SK-N-SH (cell line): ENCODE measurements at regions not wholly inside any gene's neighbourhood (a gene's known extent, or its start where the extent isn't known, plus 50 kb on each side); places are given as distances from the start of the nearest gene placed in this dataset.

Experiments used
- CTCF ChIA-PET: fragments of 300-600, 350-600 bp; formaldehyde crosslinking; extraction: SDS; loops from one replicate; lab custom pipeline; 2021; lab: Yijun Ruan, JAX
- POLR2A ChIA-PET: fragments of 350-600 bp; sonication (Branson Sonifier 250); formaldehyde crosslinking; extraction: SDS; loops from one replicate; lab custom pipeline; 2020; ENCODE audit warnings: antibody characterized with exemption, inconsistent platforms; lab: Yijun Ruan, JAX
- DNase-seq: peaks from one replicate; pipeline ENCODE4 v3.0.0; 2012
- H2AFZ ChIP-seq: fragments of 200-600 bp; sonication (generic); 2 replicates; pipeline ENCODE4 v1.8.1; 2016; ENCODE audit warnings: antibody characterized with exemption, mild to moderate bottlenecking, low read depth
- H3F3A ChIP-seq: fragments of 200-600 bp; sonication (generic); replicated peaks from 2 replicates; pipeline ENCODE3; 2016; ENCODE audit warnings: antibody characterized with exemption, mild to moderate bottlenecking; ENCODE audit not compliant: insufficient read depth
- H3K27ac ChIP-seq, 2 experiments: fragments of 200-500 bp in 1 of 2; fragments of 200-600 bp in 1 of 2; sonication (Bioruptor generic) in 1 of 2; sonication (generic), shearing (Covaris generic) in 1 of 2; 2 replicates each; pipeline versions ENCODE4 v1.5.1 to v1.6.1; 2014 to 2016; ENCODE audit warnings: low read depth in 2 of 2, inconsistent platforms in 1 of 2, low read length in 1 of 2, mild to moderate bottlenecking in 1 of 2, mixed read lengths in 1 of 2
- H3K27me3 ChIP-seq: fragments of 200-600 bp; sonication (generic), shearing (Covaris generic); 2 replicates; pipeline ENCODE4 v1.6.1; 2016; ENCODE audit warnings: mixed run types; ENCODE audit not compliant: insufficient read depth
- H3K36me3 ChIP-seq, 2 experiments: fragments of 200-500 bp in 1 of 2; fragments of 200-600 bp in 1 of 2; sonication (Bioruptor generic) in 1 of 2; sonication (generic) in 1 of 2; replicated peaks in 1 of 2; 2 replicates each; pipeline versions ENCODE3 to v1.5.1; 2014 to 2016; ENCODE audit warnings: low read length in 1 of 2, mild to moderate bottlenecking in 1 of 2; ENCODE audit not compliant: insufficient read depth in 2 of 2, control insufficient read depth in 1 of 2
- H3K4me1 ChIP-seq, 2 experiments: fragments of 200-500 bp in 1 of 2; fragments of 200-600 bp in 1 of 2; sonication (Bioruptor generic) in 1 of 2; sonication (generic), shearing (Covaris generic) in 1 of 2; 2 replicates each; pipeline versions ENCODE4 v1.5.1 to v1.6.1; 2014 to 2016; ENCODE audit warnings: low read depth in 1 of 2, low read length in 1 of 2, mixed run types in 1 of 2; ENCODE audit not compliant: insufficient read depth in 2 of 2, control insufficient read depth in 1 of 2
- H3K4me2 ChIP-seq: fragments of 200-600 bp; sonication (generic), shearing (Covaris generic); 2 replicates; pipeline ENCODE4 v1.6.1; 2017; ENCODE audit warnings: mixed run types
- H3K4me3 ChIP-seq, 2 experiments: fragments of 200-500 bp in 1 of 2; fragments of 200-600 bp in 1 of 2; sonication (Bioruptor generic) in 1 of 2; sonication (generic), shearing (Covaris generic) in 1 of 2; 2 replicates each; pipeline versions ENCODE4 v1.5.1 to v1.8.1; 2014 to 2016; ENCODE audit warnings: low read depth in 2 of 2, inconsistent platforms in 1 of 2, low read length in 1 of 2, mild to moderate bottlenecking in 1 of 2, mixed read lengths in 1 of 2, moderate library complexity in 1 of 2
- H3K79me2 ChIP-seq: fragments of 200-600 bp; sonication (generic); 2 replicates; pipeline ENCODE4 v1.8.1; 2017; ENCODE audit warnings: mild to moderate bottlenecking; ENCODE audit not compliant: insufficient read depth
- H3K9ac ChIP-seq: fragments of 200-600 bp; sonication (generic); 2 replicates; pipeline ENCODE4 v1.6.1; 2017; ENCODE audit warnings: mixed run types
- H3K9me2 ChIP-seq: fragments of 200-600 bp; sonication (generic); 2 replicates; pipeline ENCODE4 v1.6.1; 2017; ENCODE audit warnings: mixed run types
- H3K9me3 ChIP-seq: fragments of 200-600 bp; sonication (generic); 2 replicates; pipeline ENCODE4 v1.6.1; 2017; ENCODE audit warnings: mixed run types, mild to moderate bottlenecking, moderate library complexity
- H4K20me1 ChIP-seq: fragments of 200-600 bp; sonication (generic); 2 replicates; pipeline ENCODE4 v1.6.1; 2017; ENCODE audit warnings: mild to moderate bottlenecking, mixed run types; ENCODE audit not compliant: insufficient read depth
- FOSL2 ChIP-seq: IDR thresholded peaks from 2 replicates; pipeline ENCODE4 v1.4.0; 2012; ENCODE audit warnings: low read depth, mild to moderate bottlenecking, moderate library complexity, borderline replicate concordance
- FOXJ3 ChIP-seq: sonication (generic); formaldehyde crosslinking; IDR thresholded peaks from 2 replicates; pipeline ENCODE4 v1.5.1; 2020; ENCODE audit warnings: mild to moderate bottlenecking, missing genetic modification reagents
- FOXM1 ChIP-seq: IDR thresholded peaks from 2 replicates; pipeline ENCODE4 v1.4.0; 2012; ENCODE audit warnings: low read depth, mild to moderate bottlenecking
- GABPA ChIP-seq: IDR thresholded peaks from 2 replicates; pipeline ENCODE4 v1.4.0; 2012; ENCODE audit warnings: low read depth, mild to moderate bottlenecking
- JUND ChIP-seq: IDR thresholded peaks from 2 replicates; pipeline ENCODE4 v1.4.0; 2012
- MAX ChIP-seq: IDR thresholded peaks from 2 replicates; pipeline ENCODE4 v1.4.0; 2012; ENCODE audit warnings: low read depth
- MXI1 ChIP-seq: IDR thresholded peaks from 2 replicates; pipeline ENCODE4 v1.6.1; 2012; ENCODE audit warnings: mild to moderate bottlenecking, low read depth, low read length, improper control_type of control experiment
- NFIC ChIP-seq: IDR thresholded peaks from 2 replicates; pipeline ENCODE4 v1.4.0; 2012; ENCODE audit warnings: borderline replicate concordance
- PBX3 ChIP-seq: IDR thresholded peaks from 2 replicates; pipeline ENCODE4; 2012
- POLR2AphosphoS5 ChIP-seq: IDR thresholded peaks from 2 replicates; pipeline ENCODE4 v1.6.1; 2012; ENCODE audit warnings: low read depth, low read length
- RAD21 ChIP-seq: IDR thresholded peaks from 2 replicates; pipeline ENCODE4 v1.6.1; 2012; ENCODE audit warnings: mild to moderate bottlenecking, low read length
- RCOR1 ChIP-seq: fragments of 150-350 bp; IDR thresholded peaks from 2 replicates; pipeline ENCODE4 v1.6.1; 2017; ENCODE audit warnings: antibody characterized with exemption, low read length
- REST ChIP-seq: IDR thresholded peaks from 2 replicates; pipeline ENCODE4 v1.6.1; 2012; ENCODE audit warnings: mild to moderate bottlenecking, low read depth, low read length, moderate library complexity
- RXRA ChIP-seq: IDR thresholded peaks from 2 replicates; pipeline ENCODE4 v1.4.0; 2012; ENCODE audit warnings: low read depth, mild to moderate bottlenecking, borderline replicate concordance
- SMC3 ChIP-seq: IDR thresholded peaks from 2 replicates; pipeline ENCODE4 v1.6.1; 2012; ENCODE audit warnings: low read depth, low read length, improper control_type of control experiment
- TAF1 ChIP-seq: IDR thresholded peaks from 2 replicates; pipeline ENCODE4 v1.6.1; 2012; ENCODE audit warnings: low read depth, mild to moderate bottlenecking, low read length, moderate library complexity, borderline replicate concordance
- TCF12 ChIP-seq: IDR thresholded peaks from 2 replicates; pipeline ENCODE4 v1.4.0; 2012
- USF1 ChIP-seq: IDR thresholded peaks from 2 replicates; pipeline ENCODE4 v1.4.0; 2012; ENCODE audit warnings: low read depth, borderline replicate concordance
- YY1 ChIP-seq: IDR thresholded peaks from 2 replicates; pipeline ENCODE4 v1.4.0; 2012; ENCODE audit warnings: low read depth, mild to moderate bottlenecking
- ZBTB33 ChIP-seq: IDR thresholded peaks from 2 replicates; pipeline ENCODE4 v1.4.0; 2012; ENCODE audit warnings: low read depth, borderline replicate concordance
- WGBS: methylation state at CpG from one replicate; pipeline ENCODE4 v1.1.6; 2017; ENCODE audit warnings: low lambda C conversion rate; 5-methylcytosine and 5-hydroxymethylcytosine counted together

GRCh38 chr11:15651816-15652215 lies 537.1 kb downstream of the INSC start:
- Histone ChIP-seq H3K9me3 (no peaks in the 10 kb centered on the region), H3K36me3 (no peaks in the 10 kb centered on the region), H3K4me3 (no peak overlapping the region), H3K4me1 (peaks cover 0 to 20% of the 10 kb centered on the region in 2 experiments; a peak in 2 of 4 replicates), H3K79me2 (no peaks in the 10 kb centered on the region), H3K27me3 (no peaks in the 10 kb centered on the region), H2AFZ (no peak overlapping the region), H3K27ac (no peak overlapping the region), H3K9ac (no peak overlapping the region), H3K4me2 (no peak overlapping the region), H3F3A (no peaks in the 10 kb centered on the region), H3K9me2 (no peaks in the 10 kb centered on the region), H4K20me1 (no peaks in the 10 kb centered on the region)
- CTCF ChIA-PET = interaction anchor here (1.2 to 1.5 kb wide), 4 partner anchors 10 to 961 kb away, joined by 3 to 4 read pairs (median 4); no protein-coding TSS in a partner anchor
- DNase-seq = no peak
- TF ChIP-seq SMC3 (no peak), TAF1 (no peak), JUND (no peak), FOXJ3 (CRISPR knock-in tag) (no peak), TCF12 (no peak), RXRA (no peak), USF1 (no peak), NFIC (no peak), YY1 (no peak)
- 70% methylated on average over 11 of the region's 11 CpGs for WGBS
- POLR2A ChIA-PET = interaction anchor here (0.6 kb wide), 1 partner anchor 36 kb away, joined by 5 read pairs; no protein-coding TSS in a partner anchor

- Histone ChIP-seq H3K27ac (no peak overlapping the region), H3K27me3 (no peaks in the 10 kb centered on the region), H3K36me3 (no peaks in the 10 kb centered on the region), H3F3A (no peaks in the 10 kb centered on the region), H3K9me2 (no peaks in the 10 kb centered on the region), H3K4me3 (no peak overlapping the region), H3K9ac (no peak overlapping the region), H4K20me1 (no peaks in the 10 kb centered on the region), H3K79me2 (no peaks in the 10 kb centered on the region), H2AFZ (no peak overlapping the region), H3K9me3 (no peaks in the 10 kb centered on the region), H3K4me2 (no peak overlapping the region), H3K4me1 (peaks cover 0 to 20% of the 10 kb centered on the region in 2 experiments; a peak in 2 of 4 replicates)
- ChIA-PET POLR2A (no interaction called here), CTCF (interaction anchor here (0.9 to 1.5 kb wide), 4 partner anchors 12 to 960 kb away, joined by 3 to 4 read pairs (median 4); no protein-coding TSS in a partner anchor)
- no peak for DNase-seq
- WGBS = 79% methylated on average over 4 of the region's 4 CpGs
- TF ChIP-seq REST = no peak
- TF ChIP-seq RAD21 = no peak
- TF ChIP-seq POLR2AphosphoS5 = no peak
- TF ChIP-seq FOSL2 = no peak
- no peak for TF ChIP-seq USF1
- no peak for TF ChIP-seq MAX
- TF ChIP-seq ZBTB33 = no peak
- TF ChIP-seq GABPA = no peak
- no peak for TF ChIP-seq FOXM1
- TF ChIP-seq MXI1 = no peak
- no peak for TF ChIP-seq PBX3
- TF ChIP-seq NFIC = no peak
- no peak for TF ChIP-seq RCOR1
- no peak for TF ChIP-seq SMC3
- TF ChIP-seq FOXJ3 (CRISPR knock-in tag) = no peak
Observed at GRCh38 chr11:15653191-15653710, 538.5 kb downstream of the INSC start.
